ENCODE measurements at regions not wholly inside any gene's neighbourhood (a gene's known extent, or its start where the extent isn't known, plus 50 kb on each side); places are given as distances from the start of the nearest gene placed in this dataset.
"Not testable (repeated sequence)": the region's sequence is repeated elsewhere in the genome, so short reads cannot be mapped to it uniquely, and the experiment has no call there.

DNA sequence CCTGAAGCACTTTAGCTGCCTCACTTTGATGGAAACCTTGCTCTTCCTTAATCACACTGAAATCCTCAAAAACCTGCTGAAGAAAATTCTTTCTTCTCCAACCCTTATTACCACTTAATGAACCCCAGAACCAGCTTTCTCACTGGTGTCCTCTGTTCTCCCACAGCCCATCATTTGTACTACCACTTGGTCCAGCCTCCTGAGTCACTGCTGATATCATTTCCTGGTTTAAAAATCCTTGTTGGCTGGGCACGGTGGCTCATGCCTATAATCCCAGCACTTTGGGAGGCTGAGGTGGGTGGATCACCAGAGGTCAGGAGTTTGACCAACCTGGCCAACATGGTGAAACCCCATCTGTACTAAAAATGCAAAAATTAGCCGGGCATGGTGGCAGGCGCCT, 418.6 kb upstream of the KCNMB2 start:
- DNase-seq (ENCODE audit: low spot score), result no peak
- TF ChIP-seq, protein P1, sequence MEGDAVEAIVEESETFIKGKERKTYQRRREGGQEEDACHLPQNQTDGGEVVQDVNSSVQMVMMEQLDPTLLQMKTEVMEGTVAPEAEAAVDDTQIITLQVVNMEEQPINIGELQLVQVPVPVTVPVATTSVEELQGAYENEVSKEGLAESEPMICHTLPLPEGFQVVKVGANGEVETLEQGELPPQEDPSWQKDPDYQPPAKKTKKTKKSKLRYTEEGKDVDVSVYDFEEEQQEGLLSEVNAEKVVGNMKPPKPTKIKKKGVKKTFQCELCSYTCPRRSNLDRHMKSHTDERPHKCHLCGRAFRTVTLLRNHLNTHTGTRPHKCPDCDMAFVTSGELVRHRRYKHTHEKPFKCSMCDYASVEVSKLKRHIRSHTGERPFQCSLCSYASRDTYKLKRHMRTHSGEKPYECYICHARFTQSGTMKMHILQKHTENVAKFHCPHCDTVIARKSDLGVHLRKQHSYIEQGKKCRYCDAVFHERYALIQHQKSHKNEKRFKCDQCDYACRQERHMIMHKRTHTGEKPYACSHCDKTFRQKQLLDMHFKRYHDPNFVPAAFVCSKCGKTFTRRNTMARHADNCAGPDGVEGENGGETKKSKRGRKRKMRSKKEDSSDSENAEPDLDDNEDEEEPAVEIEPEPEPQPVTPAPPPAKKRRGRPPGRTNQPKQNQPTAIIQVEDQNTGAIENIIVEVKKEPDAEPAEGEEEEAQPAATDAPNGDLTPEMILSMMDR (conservative IDR thresholded peaks at IDR 0.05; ENCODE audit: low read depth, low read length), result no peak
- no peak for TF ChIP-seq EZH2 (IDR thresholded peaks at IDR 0.05; ENCODE audit: borderline replicate concordance, low read depth, low read length, poor library complexity, severe bottlenecking)
- Histone ChIP-seq H3K4me3 (ENCODE audit: low read depth, low read length, poor library complexity, severe bottlenecking) (no peak overlapping the region), H3K27ac (ENCODE audit: low read depth, low read length, poor library complexity, severe bottlenecking) (no peak overlapping the region), H3K27me3 (replicated peaks; ENCODE audit: insufficient read depth, low read depth, low read length, poor library complexity) (no peaks in the 10 kb centered on the region), H3K4me1 (ENCODE audit: insufficient read depth, low read length, poor library complexity, severe bottlenecking) (no peaks in the 10 kb centered on the region), H3K9me3 (ENCODE audit: low read depth, low read length, poor library complexity, severe bottlenecking) (no peaks in the 10 kb centered on the region), H3K36me3 (ENCODE audit: insufficient read depth, low read length, poor library complexity, severe bottlenecking) (no peaks in the 10 kb centered on the region)
- BruUV-seq (replicated peaks), result no TSS peak
- CTCF ChIA-PET, result no interaction called here
- intact Hi-C loops (cut with micrococcal nuclease; ENCODE audit: unreplicated experiment), result no loop called here
- POLR2A ChIA-PET (ENCODE audit: low non-redundant PET), result no interaction called here

DNA sequence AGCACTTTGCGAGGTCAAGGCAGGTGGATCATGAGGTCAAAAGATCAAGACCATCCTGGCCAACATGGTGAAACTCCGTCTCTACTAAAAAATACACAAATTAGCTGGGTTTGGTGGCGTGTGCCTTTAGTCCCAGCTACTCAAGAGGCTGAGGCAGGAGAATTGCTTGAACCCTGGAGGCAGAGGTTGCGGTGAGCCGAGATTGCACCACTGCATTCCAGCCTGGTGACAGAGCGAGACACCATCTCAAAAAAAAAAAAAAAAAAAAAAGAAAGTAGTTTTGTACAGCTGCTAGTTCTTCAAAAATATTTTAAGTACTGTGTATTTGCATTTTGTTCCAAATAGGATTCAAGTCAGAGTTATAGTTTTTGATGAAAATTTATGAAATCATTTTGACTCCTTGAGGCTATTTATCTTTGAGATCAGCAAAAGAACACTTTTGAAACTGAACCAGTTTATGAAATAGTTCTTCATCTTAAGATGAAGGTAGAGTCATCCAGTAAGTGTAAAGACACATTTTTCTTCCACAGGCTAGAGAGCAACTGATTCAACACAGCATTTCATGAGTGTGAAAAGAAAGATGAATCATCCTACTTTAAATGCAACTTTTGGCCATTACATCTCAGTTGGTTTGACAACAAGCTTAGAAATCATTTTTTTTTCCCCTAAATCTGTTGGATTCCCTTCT, 416.5 kb upstream of the KCNMB2 start:
- intact Hi-C loops (cut with micrococcal nuclease; ENCODE audit: unreplicated experiment); H3K4me1 ChIP-seq (ENCODE audit: insufficient read depth, low read length, poor library complexity, severe bottlenecking): not testable (repeated sequence)

DNA sequence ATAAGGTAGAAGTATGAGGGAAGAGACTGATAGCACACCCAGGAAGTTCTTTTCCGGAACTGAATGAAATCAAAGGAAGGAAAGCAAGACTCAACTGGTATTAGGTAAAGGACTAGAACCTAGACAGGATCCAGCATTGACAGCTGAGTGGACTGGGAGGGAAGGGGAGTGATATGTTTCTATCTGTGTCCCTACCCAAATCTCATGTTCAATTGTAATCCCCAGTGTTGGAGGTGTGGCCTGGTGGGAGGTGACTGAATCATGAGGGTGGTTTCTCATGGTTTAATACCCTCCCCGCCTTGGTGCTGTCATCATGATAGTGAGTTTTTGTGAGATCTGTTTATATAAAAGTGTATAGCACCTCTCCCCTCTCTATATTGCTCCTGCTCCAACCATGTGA, 415.9 kb upstream of the KCNMB2 start:
- BruUV-seq (replicated peaks), result no TSS peak
- no peaks in the 10 kb centered on the region for H3K9me3 ChIP-seq (ENCODE audit: low read depth, low read length, poor library complexity, severe bottlenecking)
- TF ChIP-seq, protein P1 (conservative IDR thresholded peaks at IDR 0.05; ENCODE audit: low read depth, low read length), result no peak
- TF ChIP-seq EZH2 (IDR thresholded peaks at IDR 0.05; ENCODE audit: borderline replicate concordance, low read depth, low read length, poor library complexity, severe bottlenecking), result no peak
- no peaks in the 10 kb centered on the region for H3K36me3 ChIP-seq (ENCODE audit: insufficient read depth, low read length, poor library complexity, severe bottlenecking)
- ChIA-PET POLR2A (ENCODE audit: low non-redundant PET) (no interaction called here), CTCF (no interaction called here)
- no peak for DNase-seq (ENCODE audit: low spot score)
- no peaks in the 10 kb centered on the region for H3K27me3 ChIP-seq (replicated peaks; ENCODE audit: insufficient read depth, low read depth, low read length, poor library complexity)
- H3K27ac ChIP-seq (ENCODE audit: low read depth, low read length, poor library complexity, severe bottlenecking), result no peak overlapping the region
- no peaks in the 10 kb centered on the region for H3K4me1 ChIP-seq (ENCODE audit: insufficient read depth, low read length, poor library complexity, severe bottlenecking)
- intact Hi-C loops (cut with micrococcal nuclease; ENCODE audit: unreplicated experiment), result no loop called here
- H3K4me3 ChIP-seq (ENCODE audit: low read depth, low read length, poor library complexity, severe bottlenecking), result no peak overlapping the region

More for the DNA sequence above, 416.5 kb upstream of the KCNMB2 start:
- POLR2A ChIA-PET (ENCODE audit: low non-redundant PET); CTCF ChIA-PET; H3K27ac ChIP-seq (ENCODE audit: low read depth, low read length, poor library complexity, severe bottlenecking); H3K4me3 ChIP-seq (ENCODE audit: low read depth, low read length, poor library complexity, severe bottlenecking); H3K36me3 ChIP-seq (ENCODE audit: insufficient read depth, low read length, poor library complexity, severe bottlenecking); DNase-seq (ENCODE audit: low spot score); H3K27me3 ChIP-seq (replicated peaks; ENCODE audit: insufficient read depth, low read depth, low read length, poor library complexity); BruUV-seq (replicated peaks); H3K9me3 ChIP-seq (ENCODE audit: low read depth, low read length, poor library complexity, severe bottlenecking): not testable (repeated sequence)

DNA sequence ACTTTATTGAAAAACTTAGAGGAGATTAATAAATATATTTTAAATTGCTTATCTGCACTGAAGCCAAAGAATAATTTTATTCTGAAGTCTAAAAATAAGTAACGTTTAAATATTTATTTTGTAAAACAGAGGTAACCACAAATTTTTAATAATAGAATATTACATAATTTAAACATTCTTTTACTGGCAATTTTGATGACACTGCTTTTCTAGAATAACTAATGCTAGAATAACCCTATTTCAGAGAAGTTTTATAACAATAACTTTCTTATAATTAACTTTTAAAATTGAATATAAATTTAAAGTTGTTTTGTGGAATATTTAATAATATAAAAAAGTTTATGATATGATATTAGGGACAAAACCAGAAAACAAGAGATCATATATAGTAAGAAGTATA, 409.6 kb upstream of the KCNMB2 start:
- Histone ChIP-seq H3K4me3 (ENCODE audit: low read depth, low read length, poor library complexity, severe bottlenecking) (no peak overlapping the region), H3K4me1 (ENCODE audit: insufficient read depth, low read length, poor library complexity, severe bottlenecking) (no peaks in the 10 kb centered on the region), H3K9me3 (ENCODE audit: low read depth, low read length, poor library complexity, severe bottlenecking) (no peaks in the 10 kb centered on the region), H3K36me3 (ENCODE audit: insufficient read depth, low read length, poor library complexity, severe bottlenecking) (no peaks in the 10 kb centered on the region), H3K27me3 (replicated peaks; ENCODE audit: insufficient read depth, low read depth, low read length, poor library complexity) (no peaks in the 10 kb centered on the region), H3K27ac (ENCODE audit: low read depth, low read length, poor library complexity, severe bottlenecking) (no peak overlapping the region)
- no TSS peak for BruUV-seq (replicated peaks)
- no peak for TF ChIP-seq EZH2 (IDR thresholded peaks at IDR 0.05; ENCODE audit: borderline replicate concordance, low read depth, low read length, poor library complexity, severe bottlenecking)
- TF ChIP-seq, protein P1 (conservative IDR thresholded peaks at IDR 0.05; ENCODE audit: low read depth, low read length), result no peak
- no peak for DNase-seq (ENCODE audit: low spot score)
- intact Hi-C loops (cut with micrococcal nuclease; ENCODE audit: unreplicated experiment), result no loop called here
- CTCF ChIA-PET, result no interaction called here
- POLR2A ChIA-PET (ENCODE audit: low non-redundant PET), result no interaction called here

Measured in A673 (cell line).